HepG2 (cell line): ENCODE measurements at regions not wholly inside any gene's neighbourhood (a gene's known extent, or its start where the extent isn't known, plus 50 kb on each side); places are given as distances from the start of the nearest gene placed in this dataset.

ENCODE experiments used
- ATAC-seq: fragments of 200-7000 bp; cut with Tn5 transposase; 3 replicates; pipeline ENCODE4 v1.9.1; 2020; ENCODE audit warnings: mild to moderate bottlenecking, moderate library complexity
- BruUV-seq: library from RNA; stranded (reverse); fragments of 400-500 nt; replicated peaks from 2 replicates; lab custom pipeline; 2021; lab: Mats Ljungman, UMichigan
- CTCF ChIA-PET: fragments of 300-600 bp; formaldehyde crosslinking; extraction: SDS; loops from one replicate; lab custom pipeline; 2021; ENCODE audit warnings: low total read pairs, inconsistent platforms, low intra/inter-chr PET ratio; lab: Yijun Ruan, JAX
- POLR2A ChIA-PET: fragments of 350-600 bp; sonication (Branson Sonifier 250); formaldehyde crosslinking; loops from one replicate; lab custom pipeline; 2020; ENCODE audit warnings: antibody characterized with exemption, inconsistent platforms; lab: Yijun Ruan, JAX
- DNase-seq: peaks from one replicate; pipeline ENCODE4 v3.0.0-alpha.2; 2015; ENCODE audit warnings: low spot score
- FAIRE-seq: peaks from 3 replicates; lab custom pipeline; 2011; peaks lifted over from hg19 to GRCh38; lab: Jason Lieb, UNC
- H2AFZ ChIP-seq: one replicate; pipeline ENCODE4 v1.6.1; 2011; ENCODE audit warnings: low read length, inconsistent platforms
- H3K27ac ChIP-seq: fragments of 300-600 bp; 3 replicates; pipeline ENCODE4 v1.8.0; 2011; ENCODE audit warnings: mixed run types, mild to moderate bottlenecking, mixed read lengths, low read length, inconsistent platforms; ENCODE audit not compliant: insufficient read depth; ENCODE audit errors: extremely low read length
- H3K27me3 ChIP-seq, 2 experiments: fragments of 200-600 bp in 1 of 2; 2 replicates in 1 of 2; 3 replicates in 1 of 2; pipeline versions ENCODE4 v1.6.0 to v1.8.0; 2011; ENCODE audit warnings: low read length in 2 of 2, mild to moderate bottlenecking in 2 of 2, moderate library complexity in 2 of 2, inconsistent platforms in 1 of 2; ENCODE audit not compliant: insufficient read depth in 2 of 2, control insufficient read depth in 1 of 2
- H3K36me3 ChIP-seq, 2 experiments: fragments of 200-600 bp in 1 of 2; replicated peaks in 1 of 2; 2 replicates in 1 of 2; 3 replicates in 1 of 2; pipeline versions ENCODE4 v1.5.1 to v1.8.0; 2011; ENCODE audit warnings: low read length in 2 of 2, inconsistent platforms in 1 of 2; ENCODE audit not compliant: insufficient read depth in 2 of 2, control insufficient read depth in 1 of 2
- H3K4me1 ChIP-seq: 2 replicates; pipeline ENCODE4 v1.5.1; 2012; ENCODE audit warnings: low read length, inconsistent platforms; ENCODE audit not compliant: insufficient read depth
- H3K4me2 ChIP-seq: 2 replicates; pipeline ENCODE4 v1.6.0; 2011; ENCODE audit warnings: low read depth, low read length, inconsistent platforms
- H3K4me3 ChIP-seq, 3 experiments: fragments of 200-600 bp in 1 of 3; sonication (generic), shearing (Covaris generic) in 1 of 3; replicated peaks in 1 of 3; 2 replicates each; pipeline ENCODE4 v1.5.1; 2011 to 2016; ENCODE audit warnings: low read length in 3 of 3, inconsistent platforms in 2 of 3, low read depth in 2 of 3, mild to moderate bottlenecking in 2 of 3, control low read depth in 1 of 3, mixed read lengths in 1 of 3; ENCODE audit not compliant: insufficient read depth in 1 of 3
- H3K79me2 ChIP-seq: one replicate; pipeline ENCODE4 v1.6.1; 2011; ENCODE audit warnings: low read length, inconsistent platforms; ENCODE audit not compliant: insufficient read depth
- H3K9ac ChIP-seq: 2 replicates; pipeline ENCODE4 v1.6.0; 2011; ENCODE audit warnings: mild to moderate bottlenecking, low read depth, low read length, inconsistent platforms; ENCODE audit not compliant: insufficient read depth
- H3K9me3 ChIP-seq: 2 replicates; pipeline ENCODE4 v1.5.1; 2012; ENCODE audit warnings: mild to moderate bottlenecking, low read length
- H4K20me1 ChIP-seq: 2 replicates; pipeline ENCODE4 v1.6.0; 2011; ENCODE audit warnings: inconsistent platforms, mild to moderate bottlenecking, low read length, moderate library complexity; ENCODE audit not compliant: insufficient read depth
- ATM ChIP-seq: fragments of 450-650 bp; IDR thresholded peaks from 2 replicates; pipeline ENCODE4 v1.7.1; 2017; ENCODE audit warnings: mild to moderate bottlenecking, borderline replicate concordance
- ATRX ChIP-seq: sonication (generic); formaldehyde crosslinking; IDR thresholded peaks from 2 replicates; pipeline ENCODE4 v1.4.0; 2020; ENCODE audit warnings: missing genetic modification reagents, borderline replicate concordance
- FOSL2 ChIP-seq: sonication (generic); formaldehyde crosslinking; IDR thresholded peaks from 2 replicates; pipeline ENCODE4 v1.4.0; 2020; ENCODE audit warnings: missing genetic modification reagents
- FOXO4 ChIP-seq: sonication (generic); formaldehyde crosslinking; conservative IDR thresholded peaks from 2 replicates; pipeline ENCODE4 v1.8.1; 2023; ENCODE audit warnings: missing genetic modification reagents
- FOXP1 ChIP-seq, 2 experiments: fragments of 450-650 bp in 1 of 2; IDR thresholded peaks; 2 replicates each; pipeline ENCODE4 v1.6.1; 2017 to 2018; ENCODE audit warnings: antibody characterized with exemption in 1 of 2
- MTA1 ChIP-seq: sonication (generic); formaldehyde crosslinking; IDR thresholded peaks from 2 replicates; pipeline ENCODE4 v1.4.0; 2020; ENCODE audit warnings: missing genetic modification reagents, mild to moderate bottlenecking, borderline replicate concordance
- MZF1 ChIP-seq: sonication (generic); formaldehyde crosslinking; IDR thresholded peaks from 2 replicates; pipeline ENCODE4 v1.8.1; 2023; ENCODE audit warnings: mild to moderate bottlenecking, missing genetic modification reagents, borderline replicate concordance
- PHB2 ChIP-seq: fragments of 450-650 bp; IDR thresholded peaks from 2 replicates; pipeline ENCODE4 v1.6.1; 2018; ENCODE audit not compliant: partially characterized antibody
- PPARG ChIP-seq: conservative IDR thresholded peaks from 2 replicates; pipeline ENCODE4 v1.6.1; 2016; ENCODE audit warnings: missing biosample characterization, missing genetic modification reagents
- SMC3 ChIP-seq: IDR thresholded peaks from 2 replicates; pipeline ENCODE4 v1.6.1; 2011; ENCODE audit warnings: low read length, improper control_type of control experiment
- SPEN ChIP-seq: sonication (generic); formaldehyde crosslinking; IDR thresholded peaks from 2 replicates; pipeline ENCODE4 v1.5.1; 2020; ENCODE audit warnings: low read depth, mild to moderate bottlenecking, missing genetic modification reagents
- YY1 ChIP-seq: IDR thresholded peaks from 2 replicates; pipeline ENCODE4 v1.6.1; 2011; ENCODE audit warnings: low read length, low read depth, moderate library complexity, mild to moderate bottlenecking; ENCODE audit not compliant: insufficient read depth, insufficient replicate concordance
- ZC3H13 ChIP-seq: sonication (generic); formaldehyde crosslinking; IDR thresholded peaks from 2 replicates; pipeline ENCODE4 v1.8.1; 2023; ENCODE audit warnings: mild to moderate bottlenecking, missing genetic modification reagents, moderate library complexity
- ZNF136 ChIP-seq: sonication (generic); formaldehyde crosslinking; IDR thresholded peaks from 2 replicates; pipeline ENCODE4 v1.8.1; 2022; ENCODE audit warnings: low read depth, mild to moderate bottlenecking, moderate library complexity, missing genetic modification reagents
- ZNF20 ChIP-seq: sonication (generic); formaldehyde crosslinking; IDR thresholded peaks from 2 replicates; pipeline ENCODE4 v1.4.0; 2020; ENCODE audit warnings: mild to moderate bottlenecking, moderate library complexity, missing genetic modification reagents
- ZNF253 ChIP-seq: sonication (generic); formaldehyde crosslinking; IDR thresholded peaks from 2 replicates; pipeline ENCODE4 v1.8.0; 2022; ENCODE audit warnings: mild to moderate bottlenecking, missing genetic modification reagents, borderline replicate concordance
- ZNF7 ChIP-seq: IDR thresholded peaks from 2 replicates; pipeline ENCODE4 v1.6.1; 2016; ENCODE audit warnings: missing biosample characterization, missing genetic modification reagents
- ZSCAN20 ChIP-seq: sonication (generic); formaldehyde crosslinking; IDR thresholded peaks from 2 replicates; pipeline ENCODE4 v1.4.0; 2020; ENCODE audit warnings: missing genetic modification reagents, mild to moderate bottlenecking, borderline replicate concordance
- in situ Hi-C: cut with HindIII; loops from 2 replicates; pipeline ENCODE4 v1.10.0; 2017; ENCODE audit warnings: low pct_unique_long_range_greater_than_20kb; ENCODE audit not compliant: extremely low pct_ligation_motif_present
- intact Hi-C: fragments of 100-400 bp; cut with micrococcal nuclease; formaldehyde crosslinking; loops from one replicate; pipeline ENCODE4 v1.10.0; 2022; ENCODE audit not compliant: unreplicated experiment

- in situ Hi-C loops, result no loop called here
- H3K36me3 ChIP-seq, result no peaks in the 10 kb centered on the region
- intact Hi-C loops, result no loop called here
- no peak overlapping the region for H3K9ac ChIP-seq
- H3K27ac ChIP-seq, result no peak overlapping the region
- no TSS peak for BruUV-seq
- no peak for DNase-seq
- no peak for FAIRE-seq
- H3K4me1 ChIP-seq, result no peaks in the 10 kb centered on the region
- ChIA-PET POLR2A (no interaction called here), CTCF (no interaction called here)
- H3K9me3 ChIP-seq, result no peaks in the 10 kb centered on the region
- no peak for TF ChIP-seq ZNF253 (CRISPR knock-in tag)
- TF ChIP-seq FOSL2, result no peak
- TF ChIP-seq SPEN, result no peak
- no peak for TF ChIP-seq ZC3H13
- no peak for TF ChIP-seq ZSCAN20 (CRISPR knock-in tag)
- no peak for TF ChIP-seq ZNF136 (CRISPR knock-in tag)
- no peak for TF ChIP-seq ZNF7 (CRISPR knock-in tag)
- no peak for TF ChIP-seq ATRX (CRISPR knock-in tag)
- no peak for TF ChIP-seq ZNF20 (CRISPR knock-in tag)
- no peak for TF ChIP-seq MZF1 (CRISPR knock-in tag)
- TF ChIP-seq PPARG, result no peak
- TF ChIP-seq ATM, result no peak
- no peak for TF ChIP-seq FOXP1 (IDR thresholded peaks at IDR 0.05)
- no peak for TF ChIP-seq FOXP1 (CRISPR knock-in tag; IDR thresholded peaks at IDR 0.05)
- no peak for TF ChIP-seq FOXO4 (CRISPR knock-in tag)
- no peak for TF ChIP-seq MTA1 (CRISPR knock-in tag)
- TF ChIP-seq YY1, result no peak
- TF ChIP-seq PHB2, result no peak
- no peak for TF ChIP-seq SMC3
- no peaks in the 10 kb centered on the region for H4K20me1 ChIP-seq
- no peak for ATAC-seq
- H3K4me3 ChIP-seq, result no peak overlapping the region
- no peaks in the 10 kb centered on the region; a peak in 1 of 5 replicates for H3K27me3 ChIP-seq
- H3K79me2 ChIP-seq, result no peaks in the 10 kb centered on the region
- H3K4me2 ChIP-seq, result no peak overlapping the region
- no peak overlapping the region for H2AFZ ChIP-seq
Measured at GRCh38 chr15:98075441-98075840, 114.9 kb downstream of the ARRDC4 start.
